ENCODE measurements at regions not wholly inside any gene's neighbourhood (a gene's known extent, or its start where the extent isn't known, plus 50 kb on each side); places are given as distances from the start of the nearest gene placed in this dataset.
"Not testable (repeated sequence)": the region's sequence is repeated elsewhere in the genome, so short reads cannot be mapped to it uniquely, and the experiment has no call there.

GRCh38 chr5:87781976-87782375, 369.2 kb upstream of the CCNH start:
- DNase-seq = no peak

GRCh38 chr5:87780831-87781760, 368.4 kb upstream of the CCNH start:
- DNase-seq = peak; percentile 33

- DNase-seq = no peak
Observed at GRCh38 chr5:87778876-87779275, 366.1 kb upstream of the CCNH start.

DNA sequence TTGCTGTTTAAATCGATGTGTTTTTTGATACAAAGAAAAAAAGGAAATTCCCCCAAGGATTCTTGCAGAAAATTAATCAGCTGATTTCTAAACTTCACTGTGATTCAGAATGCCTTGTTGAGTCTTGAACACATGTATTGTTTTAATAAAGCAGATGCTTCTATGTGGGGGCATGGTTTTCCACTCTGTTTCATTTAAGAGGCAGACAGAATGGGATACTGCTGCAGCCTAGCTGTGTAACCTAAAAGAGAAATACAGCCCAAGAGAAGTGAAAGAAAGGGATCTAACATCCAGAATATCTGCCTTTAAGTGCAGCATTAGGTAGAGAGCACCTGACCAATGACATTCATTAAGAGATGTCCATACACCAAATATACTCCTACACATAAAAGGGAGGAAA, 365.1 kb upstream of the CCNH start:
- DNase-seq = no peak

DNA sequence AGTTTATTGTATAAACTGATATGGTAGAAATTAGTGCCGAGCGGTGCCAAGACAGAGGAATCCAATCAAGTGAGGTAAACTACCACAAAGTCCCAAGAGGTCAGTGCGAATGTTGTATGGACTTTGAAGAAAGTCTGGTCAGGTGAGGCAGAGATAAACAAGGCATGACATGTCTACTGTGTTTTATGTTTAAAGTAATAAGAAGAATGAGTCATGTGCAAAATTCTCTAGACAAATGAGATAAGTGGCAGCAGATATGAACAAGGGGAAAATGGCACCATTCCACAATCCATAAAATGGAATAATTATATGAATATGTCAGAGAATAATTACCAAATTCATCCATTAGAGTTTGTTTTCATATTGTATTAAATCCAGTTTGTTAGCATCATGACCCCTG, 364.1 kb upstream of the CCNH start:
- DNase-seq = no peak

GRCh38 chr5:87776302-87776701, 363.6 kb upstream of the CCNH start:
- DNase-seq = not testable (repeated sequence)

DNA sequence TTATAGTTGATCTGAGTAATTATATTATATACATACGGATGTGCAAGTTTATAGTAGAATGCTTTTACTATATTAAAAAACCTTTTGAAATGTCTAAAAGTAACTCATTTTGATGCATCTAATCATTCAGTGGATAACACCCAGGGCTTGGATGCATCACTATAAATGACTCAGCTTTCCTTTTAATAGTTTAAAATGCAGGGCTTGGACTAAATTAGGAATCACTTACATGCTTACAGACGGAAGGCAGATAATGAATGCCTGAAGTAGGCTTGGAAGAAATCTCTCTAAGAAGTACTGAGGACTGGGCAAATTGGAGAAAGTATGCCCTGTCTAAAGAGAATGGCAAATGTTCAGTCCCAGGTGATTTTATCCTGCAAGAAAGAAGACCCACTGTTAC, 362.5 kb upstream of the CCNH start:
- no peak for DNase-seq

GRCh38 chr5:87774804-87775203, 362.1 kb upstream of the CCNH start:
- DNase-seq = no peak

- DNase-seq = no peak
Observed at GRCh38 chr5:87770601-87771121, 357.9 kb upstream of the CCNH start.

GRCh38 chr5:87770016-87770570, 357.4 kb upstream of the CCNH start:
- DNase-seq = no peak

DNA sequence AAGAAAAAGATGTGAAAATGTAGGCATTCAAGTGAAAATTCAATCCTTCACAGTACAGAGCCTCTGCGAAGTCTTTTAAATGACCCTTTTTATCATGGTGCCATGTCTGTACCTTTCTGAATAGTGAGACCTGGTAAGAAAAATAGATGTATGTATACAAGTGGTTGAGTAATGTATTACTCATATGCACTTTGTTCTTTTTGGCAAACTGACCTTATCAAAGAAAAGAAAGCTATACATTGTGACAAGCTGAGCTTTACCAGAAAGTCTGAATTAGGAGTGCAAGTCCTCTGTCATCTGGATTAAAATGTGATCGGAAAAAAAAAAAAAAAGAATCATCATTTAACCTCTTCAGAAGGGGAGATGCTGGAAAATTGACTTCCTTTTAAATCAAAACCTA, 356.4 kb upstream of the CCNH start:
- DNase-seq = no peak

- DNase-seq = no peak
Observed at GRCh38 chr5:87768190-87768589, 355.5 kb upstream of the CCNH start.

DNA sequence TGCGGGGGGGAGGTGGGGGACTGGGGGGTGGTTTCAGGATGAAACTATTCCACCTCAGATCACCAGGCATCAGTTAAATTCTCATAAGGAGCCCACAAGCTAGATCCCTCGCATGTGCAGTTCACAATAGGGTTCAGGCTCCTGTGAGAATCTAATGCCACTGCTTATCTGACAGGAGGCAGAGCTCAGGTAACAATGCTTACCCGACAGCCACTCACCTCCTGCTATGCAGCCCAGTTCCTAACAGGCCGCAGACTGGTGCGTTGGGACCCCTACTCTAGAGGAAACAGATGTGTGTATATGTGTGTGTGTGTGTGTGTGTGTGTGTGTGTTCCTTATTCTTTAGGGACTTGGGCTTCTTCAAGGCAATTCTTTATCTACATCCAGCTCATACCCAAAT, 352.3 kb upstream of the CCNH start:
- DNase-seq = no peak

DNA sequence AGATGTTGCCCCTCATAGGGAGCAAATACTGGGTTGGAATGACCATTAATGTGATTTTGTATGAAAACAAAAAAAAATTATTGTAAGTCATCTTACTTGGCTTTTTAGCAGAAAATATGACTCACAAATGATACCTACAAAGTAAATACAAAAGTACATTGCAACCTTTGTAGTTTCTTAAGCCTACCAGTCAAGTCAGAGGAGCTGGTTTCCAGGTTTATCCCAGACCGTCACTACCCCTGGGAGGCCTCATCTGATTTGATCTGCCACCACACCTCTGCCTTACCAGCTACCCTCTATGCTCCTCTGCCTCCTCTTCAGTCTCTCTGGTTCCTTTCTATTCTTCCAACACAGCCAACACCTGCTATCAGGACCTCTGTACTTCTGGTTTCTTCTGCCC, 349.9 kb upstream of the CCNH start:
- no peak for DNase-seq

GRCh38 chr5:87756951-87757350, 344.2 kb upstream of the CCNH start:
- no peak for DNase-seq

- DNase-seq = no peak
Observed at GRCh38 chr5:87755360-87755759, 342.6 kb upstream of the CCNH start.

- DNase-seq = no peak
Observed at GRCh38 chr5:87754009-87754757, 341.5 kb upstream of the CCNH start.

- no peak for DNase-seq
Observed at GRCh38 chr5:87752362-87752761, 339.6 kb upstream of the CCNH start.

- DNase-seq = no peak
Observed at GRCh38 chr5:87751824-87752223, 339.1 kb upstream of the CCNH start.

GRCh38 chr5:87746891-87747377, 334.2 kb upstream of the CCNH start:
- DNase-seq = no peak

DNA sequence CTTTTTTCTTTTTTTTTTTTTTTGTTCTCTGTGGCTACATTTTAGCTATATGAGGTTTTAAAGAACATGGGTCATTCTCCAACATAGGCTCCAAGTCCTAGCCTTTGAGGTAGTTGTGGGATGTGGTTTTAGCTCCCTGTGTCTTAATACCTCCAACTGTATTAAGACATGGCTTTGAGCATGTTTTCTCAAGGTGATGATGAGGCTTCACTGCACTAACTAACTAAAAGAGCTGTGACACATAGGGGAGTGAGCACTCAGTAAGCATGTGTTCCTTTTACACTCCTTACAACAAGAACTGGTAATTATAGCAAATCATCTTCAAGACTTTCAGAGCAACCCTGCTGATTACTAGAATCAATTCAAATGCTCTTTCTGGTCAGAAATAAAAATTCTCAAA, 333.6 kb upstream of the CCNH start:
- no peak for DNase-seq

GRCh38 chr5:87741881-87742280, 329.2 kb upstream of the CCNH start:
- no peak for DNase-seq

GRCh38 chr5:87735923-87736322, 323.2 kb upstream of the CCNH start:
- DNase-seq = no peak
